ENCODE measurements at regions not wholly inside any gene's neighbourhood (a gene's known extent, or its start where the extent isn't known, plus 50 kb on each side); places are given as distances from the start of the nearest gene placed in this dataset.
"Not testable (repeated sequence)": the region's sequence is repeated elsewhere in the genome, so short reads cannot be mapped to it uniquely, and the experiment has no call there.

DNA sequence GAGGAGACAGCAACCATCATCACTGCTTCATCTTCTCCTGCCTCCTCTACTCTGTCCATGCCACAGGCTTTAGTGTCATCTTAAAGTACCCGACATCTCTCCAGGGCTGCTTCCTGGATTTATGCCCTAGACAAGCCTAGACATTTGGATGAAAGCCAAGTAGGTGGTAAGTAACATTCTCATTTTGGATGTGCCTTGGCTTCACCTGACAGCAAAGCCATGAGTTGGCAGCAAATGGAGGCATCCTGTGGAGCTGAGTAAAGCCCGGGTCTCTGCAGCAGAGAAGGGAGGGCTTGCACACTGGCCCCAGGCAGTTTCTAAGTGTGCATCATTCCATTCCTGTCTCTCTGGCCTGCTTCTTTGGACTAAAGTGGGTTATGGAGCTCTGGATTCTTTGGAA is 299.1 kb downstream of the DMAC1 start:
- DNase-seq = no peak
- no peaks in the 10 kb centered on the region for H3K36me3 ChIP-seq
- 62% methylated on average over 2 of the region's 2 CpGs; no CpG with 5 or more reads in 1 of the 2 donors for WGBS, 2 donors (ENCODE audit: low coverage in 1 of 2)
- H3K27me3 ChIP-seq = no peaks in the 10 kb centered on the region
- H3K9me3 ChIP-seq = no peaks in the 10 kb centered on the region
- TF ChIP-seq POLR2A (IDR thresholded peaks at IDR 0.05) (no peak), POLR2AphosphoS5 (IDR thresholded peaks at IDR 0.05) (no peak), EP300 (IDR thresholded peaks at IDR 0.05; ENCODE audit: low read depth) (no peak)
- TF ChIP-seq, protein P1, sequence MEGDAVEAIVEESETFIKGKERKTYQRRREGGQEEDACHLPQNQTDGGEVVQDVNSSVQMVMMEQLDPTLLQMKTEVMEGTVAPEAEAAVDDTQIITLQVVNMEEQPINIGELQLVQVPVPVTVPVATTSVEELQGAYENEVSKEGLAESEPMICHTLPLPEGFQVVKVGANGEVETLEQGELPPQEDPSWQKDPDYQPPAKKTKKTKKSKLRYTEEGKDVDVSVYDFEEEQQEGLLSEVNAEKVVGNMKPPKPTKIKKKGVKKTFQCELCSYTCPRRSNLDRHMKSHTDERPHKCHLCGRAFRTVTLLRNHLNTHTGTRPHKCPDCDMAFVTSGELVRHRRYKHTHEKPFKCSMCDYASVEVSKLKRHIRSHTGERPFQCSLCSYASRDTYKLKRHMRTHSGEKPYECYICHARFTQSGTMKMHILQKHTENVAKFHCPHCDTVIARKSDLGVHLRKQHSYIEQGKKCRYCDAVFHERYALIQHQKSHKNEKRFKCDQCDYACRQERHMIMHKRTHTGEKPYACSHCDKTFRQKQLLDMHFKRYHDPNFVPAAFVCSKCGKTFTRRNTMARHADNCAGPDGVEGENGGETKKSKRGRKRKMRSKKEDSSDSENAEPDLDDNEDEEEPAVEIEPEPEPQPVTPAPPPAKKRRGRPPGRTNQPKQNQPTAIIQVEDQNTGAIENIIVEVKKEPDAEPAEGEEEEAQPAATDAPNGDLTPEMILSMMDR (IDR thresholded peaks at IDR 0.05) = no peak
- no peak overlapping the region for H3K4me3 ChIP-seq
- H3K4me1 ChIP-seq = no peaks in the 10 kb centered on the region
- H3K27ac ChIP-seq = no peak overlapping the region
- in situ Hi-C loops (cut with MboI; ENCODE audit: low pct_ligation_motif_present in 1 of 4, low pct_unique_long_range_greater_than_20kb in 1 of 4, low sequenced_read_pairs in 3 of 4) = no loop called here
- intact Hi-C loops (cut with DNase I; ENCODE audit: low total_unique reads) = no loop called here

DNA sequence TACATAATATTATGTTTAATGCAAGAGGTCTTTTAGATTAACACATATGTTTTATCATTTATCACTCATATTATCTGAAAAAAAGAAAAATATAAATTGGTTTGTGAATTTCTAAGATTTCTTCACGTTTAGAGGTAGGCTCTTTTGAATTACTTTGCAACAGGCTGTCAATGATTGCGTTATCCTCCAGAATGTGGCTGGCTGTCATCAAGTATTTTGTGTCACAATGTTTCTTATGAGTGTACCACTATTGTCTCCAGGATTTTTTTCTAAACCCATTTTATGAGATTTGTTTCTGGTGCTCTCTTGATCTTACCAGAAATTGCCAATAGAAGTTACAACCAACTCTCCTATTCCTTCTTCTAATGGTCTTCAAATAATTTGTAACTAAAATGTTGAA is 307.9 kb downstream of the DMAC1 start:
- TF ChIP-seq, protein P1 (IDR thresholded peaks at IDR 0.05) = no peak
- no peak for TF ChIP-seq EP300 (IDR thresholded peaks at IDR 0.05; ENCODE audit: low read depth)
- TF ChIP-seq POLR2AphosphoS5 (IDR thresholded peaks at IDR 0.05) = no peak
- no peak for TF ChIP-seq POLR2A (IDR thresholded peaks at IDR 0.05)
- intact Hi-C loops (cut with DNase I; ENCODE audit: low total_unique reads) = no loop called here
- no peaks in the 10 kb centered on the region for H3K9me3 ChIP-seq
- in situ Hi-C loops (cut with MboI; ENCODE audit: low pct_ligation_motif_present in 1 of 4, low pct_unique_long_range_greater_than_20kb in 1 of 4, low sequenced_read_pairs in 3 of 4) = no loop called here
- no peaks in the 10 kb centered on the region for H3K36me3 ChIP-seq
- peak; percentile 13 for DNase-seq
- H3K27me3 ChIP-seq = no peaks in the 10 kb centered on the region
- WGBS, 2 donors (ENCODE audit: low coverage in 1 of 2) = 53 to 76% methylated on average over 2 of the region's 2 CpGs
- no peak overlapping the region for H3K27ac ChIP-seq
- H3K4me3 ChIP-seq = no peak overlapping the region
- peaks cover 0 to 29% (median 16%) of the 10 kb centered on the region in 4 donors for H3K4me1 ChIP-seq

DNA sequence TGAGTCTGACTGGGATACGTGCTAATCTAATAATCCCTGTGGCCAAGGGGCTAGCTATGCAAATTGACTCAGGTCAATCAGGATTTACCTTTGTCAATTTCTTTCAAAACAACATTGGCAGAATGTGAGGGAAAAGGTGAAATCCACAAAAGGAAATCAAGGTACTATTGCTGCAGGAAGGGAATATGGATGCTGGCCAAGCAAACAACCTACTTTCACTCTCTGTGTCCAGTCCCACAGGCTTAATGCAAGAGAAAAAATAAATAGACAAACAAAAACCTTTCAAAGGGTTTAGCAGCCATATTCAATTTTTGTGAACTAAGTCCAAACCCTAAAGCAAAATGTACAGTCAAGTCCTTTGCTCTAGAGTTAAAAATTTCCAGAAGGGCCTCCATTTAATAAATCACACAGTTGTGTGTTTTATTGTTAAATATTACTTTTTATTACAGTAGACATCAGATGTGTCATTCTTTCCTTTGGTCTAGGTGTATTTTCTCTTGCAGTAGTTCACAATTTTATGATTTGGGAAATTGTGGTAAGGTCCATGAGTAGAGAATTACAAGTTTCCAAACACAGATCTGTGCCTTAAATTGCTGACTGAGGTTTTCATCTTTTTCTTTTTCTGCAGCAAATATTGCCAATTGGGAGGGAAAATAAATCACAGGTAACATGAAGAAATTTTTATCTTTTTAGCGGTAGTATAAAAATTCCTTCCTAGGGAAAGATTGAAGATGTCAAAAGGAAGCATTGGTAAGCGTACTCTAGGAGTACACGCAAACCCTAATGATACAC is 309.1 kb downstream of the DMAC1 start:
- no peak overlapping the region for H3K4me3 ChIP-seq
- no peak for TF ChIP-seq POLR2A (IDR thresholded peaks at IDR 0.05)
- no peak for TF ChIP-seq EP300 (IDR thresholded peaks at IDR 0.05; ENCODE audit: low read depth)
- TF ChIP-seq, protein P1 (IDR thresholded peaks at IDR 0.05) = no peak
- TF ChIP-seq POLR2AphosphoS5 (IDR thresholded peaks at IDR 0.05) = no peak
- in situ Hi-C loops (cut with MboI; ENCODE audit: low pct_ligation_motif_present in 1 of 4, low pct_unique_long_range_greater_than_20kb in 1 of 4, low sequenced_read_pairs in 3 of 4) (no loop called here), intact Hi-C loops (cut with DNase I; ENCODE audit: low total_unique reads) (no loop called here)
- WGBS, 2 donors (ENCODE audit: low coverage in 1 of 2) = 54 to 60% methylated on average over 3 to 4 of the region's 4 CpGs
- H3K9me3 ChIP-seq = no peaks in the 10 kb centered on the region
- H3K27me3 ChIP-seq = no peaks in the 10 kb centered on the region
- peak overlapping the region in 3 of 4 donors; percentile 20 to 59 (median 37) for H3K27ac ChIP-seq
- peaks cover 0 to 29% (median 16%) of the 10 kb centered on the region in 4 donors for H3K4me1 ChIP-seq
- DNase-seq = no peak
- no peaks in the 10 kb centered on the region for H3K36me3 ChIP-seq

DNA sequence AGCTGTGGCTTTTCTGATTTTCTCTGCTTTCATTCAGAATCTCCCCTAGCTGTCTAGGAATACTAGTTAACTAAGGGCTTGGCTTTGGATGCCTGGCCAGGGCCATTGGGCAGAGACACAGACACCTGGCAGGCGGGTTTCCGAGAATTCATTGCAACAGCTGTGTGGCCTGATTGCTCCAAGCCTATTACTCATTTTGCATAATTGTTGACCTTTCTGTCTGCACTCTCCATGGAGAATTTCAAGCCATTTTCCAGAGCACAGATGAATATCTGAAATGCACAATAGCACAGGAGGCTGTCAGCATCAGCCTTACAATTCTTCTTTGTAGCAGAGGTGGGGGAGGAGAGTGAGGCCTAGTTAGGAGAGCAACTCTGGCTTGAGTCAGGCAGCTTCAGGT is 310.5 kb downstream of the DMAC1 start:
- intact Hi-C loops (cut with DNase I; ENCODE audit: low total_unique reads) (no loop called here), in situ Hi-C loops (cut with MboI; ENCODE audit: low pct_ligation_motif_present in 1 of 4, low pct_unique_long_range_greater_than_20kb in 1 of 4, low sequenced_read_pairs in 3 of 4) (no loop called here)
- no peaks in the 10 kb centered on the region for H3K36me3 ChIP-seq
- peaks cover 0 to 29% (median 16%) of the 10 kb centered on the region in 4 donors for H3K4me1 ChIP-seq
- H3K9me3 ChIP-seq = no peaks in the 10 kb centered on the region
- H3K27me3 ChIP-seq = no peaks in the 10 kb centered on the region
- TF ChIP-seq, protein P1 (IDR thresholded peaks at IDR 0.05) = no peak
- no peak for TF ChIP-seq POLR2AphosphoS5 (IDR thresholded peaks at IDR 0.05)
- TF ChIP-seq POLR2A (IDR thresholded peaks at IDR 0.05) = no peak
- no peak for TF ChIP-seq EP300 (IDR thresholded peaks at IDR 0.05; ENCODE audit: low read depth)
- peak overlapping the region in 1 of 4 donors; percentile 59 for H3K27ac ChIP-seq
- no peak overlapping the region for H3K4me3 ChIP-seq
- DNase-seq = peak; percentile 38
- 26 to 40% methylated on average over 1 to 2 of the region's 2 CpGs for WGBS, 2 donors (ENCODE audit: low coverage in 1 of 2)

DNA sequence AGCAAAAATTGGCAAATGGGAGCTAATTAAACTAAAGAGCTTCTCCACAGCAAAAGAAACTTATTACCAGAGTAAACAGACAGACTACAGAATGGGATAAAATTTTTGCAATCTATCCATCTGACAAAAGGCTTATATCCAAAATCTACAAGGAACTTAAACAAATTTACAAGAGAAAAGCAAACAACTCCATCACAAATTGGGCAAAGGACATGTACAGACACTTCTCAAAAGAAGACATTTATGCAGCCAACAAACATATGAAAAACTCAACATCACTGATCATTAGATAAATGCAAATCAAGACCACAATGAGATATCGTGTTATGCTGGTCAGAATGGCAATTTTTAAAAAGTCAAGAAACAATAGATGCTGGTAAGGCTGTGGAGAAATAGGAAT is 315.6 kb downstream of the DMAC1 start:
- H3K4me1 ChIP-seq; H3K27me3 ChIP-seq; H3K4me3 ChIP-seq; in situ Hi-C loops (cut with MboI; ENCODE audit: low pct_ligation_motif_present in 1 of 4, low pct_unique_long_range_greater_than_20kb in 1 of 4, low sequenced_read_pairs in 3 of 4); H3K36me3 ChIP-seq; DNase-seq; H3K27ac ChIP-seq; H3K9me3 ChIP-seq; intact Hi-C loops (cut with DNase I; ENCODE audit: low total_unique reads): not testable (repeated sequence)
- 49% methylated on average over 1 of the region's 1 CpG; no CpG with 5 or more reads in 1 of the 2 donors for WGBS, 2 donors (ENCODE audit: low coverage in 1 of 2)
